Stimulated activated CD4-positive, alpha-beta T cell treated with anti-CD3 and anti-CD28 coated beads, TNF-alpha, amount 100 ng/mL, for 48 hours (primary cell): ENCODE measurements at regions not wholly inside any gene's neighbourhood (a gene's known extent, or its start where the extent isn't known, plus 50 kb on each side); places are given as distances from the start of the nearest gene placed in this dataset.

Experiments
- DNase-seq, 3 donors: peaks; one replicate each; pipeline ENCODE4 v3.0.0-alpha.2; 2020; ENCODE audit warnings: low read depth in 3 of 3

- no peak for DNase-seq
Measured at GRCh38 chr20:59376109-59376841, 75.9 kb downstream of the EDN3 start.

- DNase-seq, result no peak
Measured at GRCh38 chr20:59376998-59377397, 76.6 kb downstream of the EDN3 start.

GRCh38 chr20:59377842-59378241 is 77.4 kb downstream of the EDN3 start:
- no peak for DNase-seq

- no peak for DNase-seq
Measured at GRCh38 chr20:59378396-59378795, 78.0 kb downstream of the EDN3 start.

GRCh38 chr20:59378966-59379365 is 78.6 kb downstream of the EDN3 start:
- no peak for DNase-seq

GRCh38 chr20:59381689-59382088 is 81.3 kb downstream of the EDN3 start:
- no peak for DNase-seq

GRCh38 chr20:59382157-59382725 is 81.8 kb downstream of the EDN3 start:
- no peak for DNase-seq

- DNase-seq, result no peak
Measured at GRCh38 chr20:59382907-59383306, 82.5 kb downstream of the EDN3 start.

- no peak for DNase-seq
Measured at GRCh38 chr20:59385038-59385437, 84.6 kb downstream of the EDN3 start.

- DNase-seq, result no peak
Measured at GRCh38 chr20:59385480-59385879, 85.1 kb downstream of the EDN3 start.

GRCh38 chr20:59386809-59387208 is 86.4 kb downstream of the EDN3 start:
- DNase-seq, result no peak

- no peak for DNase-seq
Measured at GRCh38 chr20:59387891-59388290, 87.5 kb downstream of the EDN3 start.

GRCh38 chr20:59388402-59388801 is 88.0 kb downstream of the EDN3 start:
- no peak for DNase-seq

- DNase-seq, result no peak
Measured at GRCh38 chr20:59390437-59390836, 90.0 kb downstream of the EDN3 start.

- DNase-seq, result no peak
Measured at GRCh38 chr20:59391975-59392374, 91.6 kb downstream of the EDN3 start.

- DNase-seq, result no peak
Measured at GRCh38 chr20:59392736-59393135, 92.3 kb downstream of the EDN3 start.

- no peak for DNase-seq
Measured at GRCh38 chr20:59393142-59393541, 92.7 kb downstream of the EDN3 start.

- no peak for DNase-seq
Measured at GRCh38 chr20:59395729-59396128, 95.3 kb downstream of the EDN3 start.

- no peak for DNase-seq
Measured at GRCh38 chr20:59398537-59399205, 98.3 kb downstream of the EDN3 start.

- no peak for DNase-seq
Measured at GRCh38 chr20:59399426-59400099, 99.2 kb downstream of the EDN3 start.

- DNase-seq, result no peak
Measured at GRCh38 chr20:59400708-59401107, 100.3 kb downstream of the EDN3 start.

GRCh38 chr20:59402681-59403080 is 102.3 kb downstream of the EDN3 start:
- no peak for DNase-seq
